ENCODE measurements at regions not wholly inside any gene's neighbourhood (a gene's known extent, or its start where the extent isn't known, plus 50 kb on each side); places are given as distances from the start of the nearest gene placed in this dataset.

DNA sequence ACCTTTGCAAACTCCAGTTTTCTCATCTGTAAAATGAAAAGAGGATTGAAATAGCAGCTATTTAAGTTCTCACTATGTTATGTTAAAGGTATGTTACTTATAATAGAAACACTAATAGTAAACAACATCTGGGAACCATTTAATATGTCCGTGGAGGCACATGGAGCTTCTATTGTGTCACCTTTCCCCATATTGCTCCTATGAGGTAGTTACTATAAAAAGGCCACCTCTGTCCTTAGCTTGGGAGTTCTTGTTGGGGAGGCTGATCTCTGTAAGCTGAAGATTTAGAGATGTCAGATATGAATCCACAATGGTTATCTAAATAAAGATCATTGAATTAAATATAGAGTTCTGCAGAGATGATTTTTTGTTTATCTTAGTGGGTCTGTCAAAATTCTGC, 125.2 kb downstream of the FHIP1A start:
- TF ChIP-seq, protein P1, sequence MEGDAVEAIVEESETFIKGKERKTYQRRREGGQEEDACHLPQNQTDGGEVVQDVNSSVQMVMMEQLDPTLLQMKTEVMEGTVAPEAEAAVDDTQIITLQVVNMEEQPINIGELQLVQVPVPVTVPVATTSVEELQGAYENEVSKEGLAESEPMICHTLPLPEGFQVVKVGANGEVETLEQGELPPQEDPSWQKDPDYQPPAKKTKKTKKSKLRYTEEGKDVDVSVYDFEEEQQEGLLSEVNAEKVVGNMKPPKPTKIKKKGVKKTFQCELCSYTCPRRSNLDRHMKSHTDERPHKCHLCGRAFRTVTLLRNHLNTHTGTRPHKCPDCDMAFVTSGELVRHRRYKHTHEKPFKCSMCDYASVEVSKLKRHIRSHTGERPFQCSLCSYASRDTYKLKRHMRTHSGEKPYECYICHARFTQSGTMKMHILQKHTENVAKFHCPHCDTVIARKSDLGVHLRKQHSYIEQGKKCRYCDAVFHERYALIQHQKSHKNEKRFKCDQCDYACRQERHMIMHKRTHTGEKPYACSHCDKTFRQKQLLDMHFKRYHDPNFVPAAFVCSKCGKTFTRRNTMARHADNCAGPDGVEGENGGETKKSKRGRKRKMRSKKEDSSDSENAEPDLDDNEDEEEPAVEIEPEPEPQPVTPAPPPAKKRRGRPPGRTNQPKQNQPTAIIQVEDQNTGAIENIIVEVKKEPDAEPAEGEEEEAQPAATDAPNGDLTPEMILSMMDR (IDR thresholded peaks at IDR 0.05): no peak
- TF ChIP-seq POLR2A (IDR thresholded peaks at IDR 0.05; ENCODE audit: low read depth): no peak

Measured in esophagus muscularis mucosa (tissue), 3 donors.